AG09319 (cell line): ENCODE measurements at regions not wholly inside any gene's neighbourhood (a gene's known extent, or its start where the extent isn't known, plus 50 kb on each side); places are given as distances from the start of the nearest gene placed in this dataset.
"Not testable (repeated sequence)": the region's sequence is repeated elsewhere in the genome, so short reads cannot be mapped to it uniquely, and the experiment has no call there.

Experiments used
- DNase-seq: peaks from one replicate; pipeline ENCODE4 v3.0.0-alpha.2; 2010; ENCODE audit warnings: low read depth; ENCODE audit errors: extremely low read depth
- TF ChIP-seq, protein P1 (sequence below): IDR thresholded peaks from 2 replicates; pipeline ENCODE4 v1.5.1; 2011; ENCODE audit warnings: low read depth, mild to moderate bottlenecking, inconsistent platforms, low read length, moderate library complexity

DNA sequence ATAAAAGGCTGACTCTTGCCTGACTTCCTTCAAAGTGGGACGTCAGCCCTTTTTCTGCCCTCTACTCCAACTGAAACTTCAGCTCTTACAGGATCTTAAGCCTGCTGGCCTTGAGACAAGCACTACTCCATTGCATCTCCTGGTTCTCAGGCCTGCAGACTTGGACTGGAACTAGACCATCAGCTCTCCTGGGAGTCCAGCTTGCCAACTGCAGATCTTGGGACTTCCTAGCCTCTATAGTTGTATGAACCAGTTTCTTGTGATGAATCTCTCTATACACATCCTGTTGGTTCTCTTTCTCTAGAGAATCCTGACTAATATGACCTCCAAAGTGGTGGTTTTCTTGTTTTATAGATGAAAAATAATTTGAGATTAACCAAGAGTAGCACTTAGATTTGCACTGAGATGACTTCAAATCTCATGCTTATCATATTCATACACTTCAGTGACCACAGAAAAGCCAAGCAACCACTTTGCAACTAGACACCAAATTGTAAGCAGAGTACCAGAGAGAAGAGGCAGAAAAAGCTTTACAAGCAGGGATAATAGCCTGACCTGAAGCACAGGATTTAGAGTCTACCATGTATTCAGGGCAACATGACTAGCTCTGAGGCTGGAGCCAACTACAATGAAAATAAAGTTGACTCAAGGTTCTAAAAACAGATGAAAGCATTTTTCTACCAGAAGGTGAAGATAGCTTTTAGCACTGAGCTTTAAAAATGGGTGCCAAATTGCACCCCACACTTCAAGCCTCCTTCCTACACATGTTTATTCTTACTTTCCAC is 661.3 kb upstream of the USP24 start:
- no peak for DNase-seq
- TF ChIP-seq, protein P1, sequence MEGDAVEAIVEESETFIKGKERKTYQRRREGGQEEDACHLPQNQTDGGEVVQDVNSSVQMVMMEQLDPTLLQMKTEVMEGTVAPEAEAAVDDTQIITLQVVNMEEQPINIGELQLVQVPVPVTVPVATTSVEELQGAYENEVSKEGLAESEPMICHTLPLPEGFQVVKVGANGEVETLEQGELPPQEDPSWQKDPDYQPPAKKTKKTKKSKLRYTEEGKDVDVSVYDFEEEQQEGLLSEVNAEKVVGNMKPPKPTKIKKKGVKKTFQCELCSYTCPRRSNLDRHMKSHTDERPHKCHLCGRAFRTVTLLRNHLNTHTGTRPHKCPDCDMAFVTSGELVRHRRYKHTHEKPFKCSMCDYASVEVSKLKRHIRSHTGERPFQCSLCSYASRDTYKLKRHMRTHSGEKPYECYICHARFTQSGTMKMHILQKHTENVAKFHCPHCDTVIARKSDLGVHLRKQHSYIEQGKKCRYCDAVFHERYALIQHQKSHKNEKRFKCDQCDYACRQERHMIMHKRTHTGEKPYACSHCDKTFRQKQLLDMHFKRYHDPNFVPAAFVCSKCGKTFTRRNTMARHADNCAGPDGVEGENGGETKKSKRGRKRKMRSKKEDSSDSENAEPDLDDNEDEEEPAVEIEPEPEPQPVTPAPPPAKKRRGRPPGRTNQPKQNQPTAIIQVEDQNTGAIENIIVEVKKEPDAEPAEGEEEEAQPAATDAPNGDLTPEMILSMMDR = no peak

DNA sequence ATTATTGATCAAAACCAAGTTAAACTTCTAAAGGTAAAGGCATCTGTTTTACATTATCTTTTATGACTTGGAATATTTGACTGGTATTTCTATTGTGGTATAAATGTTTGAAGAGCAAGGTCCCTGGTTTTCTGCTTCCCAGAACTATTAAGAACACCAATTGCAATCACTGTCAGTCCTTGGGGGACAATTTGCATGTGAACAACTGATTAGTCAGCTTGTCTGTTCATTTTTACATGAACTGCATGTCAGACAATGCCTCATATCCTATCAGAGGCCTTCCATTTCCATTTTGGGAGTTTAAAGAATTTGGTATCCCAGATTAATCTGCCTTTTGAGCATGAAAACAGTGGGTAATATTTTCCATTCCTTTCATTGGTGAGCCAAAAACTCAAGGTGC is 654.9 kb upstream of the USP24 start:
- TF ChIP-seq, protein P1 = no peak
- no peak for DNase-seq

DNA sequence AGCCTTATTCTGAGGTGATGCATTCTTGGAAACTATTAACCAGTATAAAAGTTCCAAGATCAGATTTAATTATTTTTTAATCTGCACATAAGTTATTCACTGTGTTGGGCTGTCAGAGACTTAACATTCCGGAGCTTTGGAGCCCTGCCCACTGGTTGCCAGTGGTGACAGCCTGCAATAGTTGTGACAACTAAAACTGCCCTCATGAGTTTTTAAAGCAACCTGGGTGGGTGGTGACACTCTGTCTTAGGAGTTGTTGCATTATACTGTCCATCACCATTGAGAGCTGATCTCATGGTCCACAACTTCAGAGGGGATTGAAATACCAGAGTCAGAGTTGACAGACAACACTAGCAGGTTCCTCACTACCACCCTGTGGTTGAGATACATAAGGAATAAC is 653.9 kb upstream of the USP24 start:
- no peak for DNase-seq
- TF ChIP-seq, protein P1 = no peak

DNA sequence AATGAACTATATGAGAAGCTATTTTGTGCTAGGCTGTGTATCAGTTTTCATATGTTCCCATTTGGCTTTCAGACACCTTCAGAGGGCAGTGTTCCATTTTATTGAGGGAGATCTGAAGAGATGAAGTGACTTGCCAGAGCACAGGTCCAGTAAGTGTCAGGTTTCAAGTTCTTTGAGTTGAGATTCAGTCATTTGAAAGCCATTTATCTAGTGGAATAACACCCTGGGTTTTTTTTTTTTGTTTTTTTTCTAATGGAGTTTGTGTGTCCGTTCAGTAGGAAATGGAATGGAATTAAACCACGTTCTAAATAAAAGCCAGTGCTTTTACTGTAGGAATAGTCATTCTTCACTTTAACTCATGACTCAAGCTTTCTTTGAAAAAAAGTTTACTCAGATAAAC is 652.9 kb upstream of the USP24 start:
- TF ChIP-seq, protein P1 = no peak; the same call in 1 of the 2 replicates
- DNase-seq = no peak

DNA sequence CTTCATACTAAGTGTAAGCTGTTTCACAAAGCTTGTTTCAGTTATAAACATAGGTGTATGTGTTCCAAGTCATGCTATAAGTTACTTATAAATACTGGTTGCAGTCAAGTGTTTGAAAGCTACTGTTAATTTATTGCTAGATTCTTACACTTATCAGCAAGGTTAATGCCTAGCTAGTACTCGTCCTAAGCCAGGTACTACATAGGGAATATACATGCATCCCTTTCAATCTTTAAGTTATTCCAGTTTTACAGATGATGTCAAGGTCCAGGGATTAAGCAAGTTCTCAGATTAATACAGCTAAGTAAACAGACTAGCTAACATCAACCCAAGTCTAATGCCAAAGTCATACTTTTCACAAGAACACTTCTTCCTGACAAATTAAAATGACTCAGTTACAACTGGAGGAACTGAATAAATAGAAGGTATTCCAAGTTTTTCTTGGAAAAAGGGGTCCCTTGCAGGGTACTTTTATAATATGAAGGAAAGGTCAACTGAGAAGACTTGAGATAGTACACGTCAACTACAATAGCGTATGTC is 652.2 kb upstream of the USP24 start:
- TF ChIP-seq, protein P1 = no peak
- DNase-seq = no peak

DNA sequence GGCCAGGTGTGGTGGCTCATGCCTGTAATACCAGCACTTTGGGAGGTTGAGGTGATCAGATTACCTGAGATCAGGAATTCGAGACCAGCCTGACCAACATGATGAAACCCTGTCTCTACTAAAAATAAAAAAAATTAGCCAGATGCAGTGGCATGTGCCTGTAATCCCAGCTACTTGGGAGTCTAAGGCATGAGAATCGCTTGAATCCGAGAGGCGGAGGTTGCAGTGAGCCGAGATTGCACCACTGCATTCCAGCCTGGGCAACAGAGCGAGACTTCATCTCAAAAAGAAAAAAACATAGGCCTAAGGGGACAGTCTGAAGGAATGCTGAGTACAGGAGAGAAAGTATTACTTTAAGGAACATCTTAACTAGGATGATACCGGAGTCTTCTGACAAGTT is 650.6 kb upstream of the USP24 start:
- not testable (repeated sequence) for DNase-seq

DNA sequence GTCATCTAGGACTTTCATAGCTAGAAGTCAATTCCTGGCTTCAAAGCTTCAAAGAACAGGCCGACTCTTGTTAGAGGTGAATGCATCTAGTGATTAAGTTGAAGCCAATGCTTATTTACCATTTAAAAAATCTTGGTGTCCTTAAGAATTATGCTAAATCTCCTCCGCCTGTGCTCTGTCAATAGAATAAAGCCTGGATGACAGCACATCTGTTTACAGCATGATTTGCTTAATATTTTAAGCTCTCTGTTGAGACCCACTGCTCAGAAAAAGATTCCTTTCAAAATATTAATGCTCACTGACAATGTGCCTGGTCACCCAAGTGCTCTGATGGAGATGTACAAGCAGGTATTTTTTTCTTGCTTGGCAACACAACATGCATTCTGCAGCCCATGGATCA is 649.1 kb upstream of the USP24 start:
- TF ChIP-seq, protein P1 = no peak
- no peak for DNase-seq
